GM23338 (cell line): ENCODE measurements at regions not wholly inside any gene's neighbourhood (a gene's known extent, or its start where the extent isn't known, plus 50 kb on each side); places are given as distances from the start of the nearest gene placed in this dataset.

Source experiments
- ATAC-seq: fragments of 200-7000 bp; cut with Tn5 transposase; 3 replicates; pipeline ENCODE4 v1.9.1; 2020
- DNase-seq: peaks from one replicate; pipeline ENCODE4 v3.0.0-alpha.2; 2015; ENCODE audit warnings: low spot score
- H2AFZ ChIP-seq: fragments of 200-600 bp; sonication (generic); 2 replicates; pipeline ENCODE4 v1.8.0; 2016; ENCODE audit warnings: antibody characterized with exemption, mild to moderate bottlenecking, moderate library complexity
- H3F3A ChIP-seq: fragments of 200-600 bp; sonication (generic); replicated peaks from 2 replicates; pipeline ENCODE4 v1.8.0; 2017; ENCODE audit warnings: antibody characterized with exemption, mixed run types, low read depth
- H3K27ac ChIP-seq: fragments of 200-600 bp; sonication (generic); 2 replicates; pipeline ENCODE4 v1.6.1; 2016; ENCODE audit warnings: low read depth
- H3K27me3 ChIP-seq: fragments of 200-600 bp; sonication (generic); 2 replicates; pipeline ENCODE4 v1.8.0; 2016; ENCODE audit warnings: mild to moderate bottlenecking, mixed run types, moderate library complexity; ENCODE audit not compliant: insufficient read depth
- H3K36me3 ChIP-seq: fragments of 200-600 bp; sonication (generic); 2 replicates; pipeline ENCODE4 v1.8.0; 2016; ENCODE audit warnings: mild to moderate bottlenecking; ENCODE audit not compliant: insufficient read depth
- H3K4me1 ChIP-seq: fragments of 200-600 bp; sonication (generic); 2 replicates; pipeline ENCODE4 v1.8.0; 2016; ENCODE audit warnings: mild to moderate bottlenecking, moderate library complexity; ENCODE audit not compliant: insufficient read depth
- H3K4me2 ChIP-seq: fragments of 200-600 bp; sonication (generic); 2 replicates; pipeline ENCODE4 v1.7.1; 2017; ENCODE audit warnings: mixed run types
- H3K4me3 ChIP-seq: fragments of 200-600 bp; sonication (generic); 2 replicates; pipeline ENCODE4 v1.6.1; 2016; ENCODE audit warnings: mixed run types
- H3K79me2 ChIP-seq: fragments of 200-600 bp; sonication (generic); replicated peaks from 2 replicates; pipeline ENCODE4 v1.8.0; 2017; ENCODE audit warnings: mild to moderate bottlenecking; ENCODE audit not compliant: insufficient read depth
- H3K9me2 ChIP-seq: fragments of 200-600 bp; sonication (generic); 2 replicates; pipeline ENCODE4 v1.8.0; 2017; ENCODE audit not compliant: insufficient read depth
- H4K20me1 ChIP-seq: fragments of 200-600 bp; sonication (generic); replicated peaks from 2 replicates; pipeline ENCODE4 v1.8.0; 2017; ENCODE audit warnings: mild to moderate bottlenecking; ENCODE audit not compliant: insufficient read depth
- H3K27ac Mint-ChIP-seq: 2 replicates; pipeline ENCODE4 v1.8.0; 2020; ENCODE audit warnings: inconsistent platforms, mild to moderate bottlenecking, moderate library complexity, mixed read lengths
- H3K27me3 Mint-ChIP-seq: 3 replicates; pipeline ENCODE4 v1.8.0; 2022; ENCODE audit warnings: low read depth, mild to moderate bottlenecking, moderate library complexity, mixed read lengths, inconsistent platforms; ENCODE audit not compliant: insufficient read depth, poor library complexity
- H3K36me3 Mint-ChIP-seq: 3 replicates; pipeline ENCODE4 v1.8.0; 2021; ENCODE audit warnings: low read depth, mild to moderate bottlenecking, inconsistent platforms, moderate library complexity, mixed read lengths
- H3K4me1 Mint-ChIP-seq: 3 replicates; pipeline ENCODE4 v1.8.0; 2020; ENCODE audit warnings: mild to moderate bottlenecking, inconsistent platforms, mixed read lengths
- H3K4me3 Mint-ChIP-seq: 3 replicates; pipeline ENCODE4 v1.8.0; 2021; ENCODE audit warnings: moderate library complexity, mild to moderate bottlenecking, inconsistent platforms, mixed read lengths
- H3K9me3 Mint-ChIP-seq: 3 replicates; pipeline ENCODE4 v1.8.0; 2020; ENCODE audit warnings: moderate library complexity, mild to moderate bottlenecking, inconsistent platforms, mixed read lengths
- CREB1 ChIP-seq: fragments of 250-450 bp; sonication (Bioruptor Pico); IDR thresholded peaks from 2 replicates; pipeline ENCODE4 v1.5.0; 2020; ENCODE audit warnings: low read depth, mild to moderate bottlenecking, moderate library complexity
- CTCF ChIP-seq, 2 experiments: fragments of 200-600 bp in 1 of 2; sonication (generic) in 1 of 2; conservative IDR thresholded peaks; 2 replicates each; pipeline versions ENCODE4 v1.5.1 to v1.6.1; 2016 to 2017; ENCODE audit warnings: antibody characterized with exemption in 2 of 2, low read depth in 2 of 2, mild to moderate bottlenecking in 2 of 2, moderate library complexity in 1 of 2
- ETS1 ChIP-seq: IDR thresholded peaks from 2 replicates; pipeline ENCODE4 v1.6.1; 2016; ENCODE audit warnings: antibody characterized with exemption
- EZH2 ChIP-seq: fragments of 200-600 bp; sonication (generic); IDR thresholded peaks from one replicate; pipeline ENCODE4 v1.8.0; 2017; ENCODE audit warnings: antibody characterized with exemption, mild to moderate bottlenecking, low read depth; ENCODE audit not compliant: unreplicated experiment
- EZH2phosphoT487 ChIP-seq: fragments of 200-600 bp; sonication (generic); IDR thresholded peaks from one replicate; pipeline ENCODE4 v1.8.1; 2018; ENCODE audit warnings: antibody characterized with exemption; ENCODE audit not compliant: unreplicated experiment
- JUNB ChIP-seq: IDR thresholded peaks from one replicate; pipeline ENCODE4 v1.6.1; 2016; ENCODE audit warnings: antibody characterized with exemption; ENCODE audit not compliant: unreplicated experiment
- NANOG ChIP-seq: IDR thresholded peaks from 2 replicates; pipeline ENCODE4 v1.6.1; 2016; ENCODE audit warnings: antibody characterized with exemption, borderline replicate concordance
- POLR2AphosphoS5 ChIP-seq: IDR thresholded peaks from 2 replicates; pipeline ENCODE4 v1.6.1; 2016; ENCODE audit warnings: antibody characterized with exemption, low read depth
- REST ChIP-seq: IDR thresholded peaks from one replicate; pipeline ENCODE4 v1.6.1; 2018; ENCODE audit warnings: antibody characterized with exemption; ENCODE audit not compliant: unreplicated experiment
- ZNF114 ChIP-seq: fragments of 250-450 bp; sonication (Bioruptor Pico); IDR thresholded peaks from 2 replicates; pipeline ENCODE4 v1.5.0; 2020; ENCODE audit warnings: mild to moderate bottlenecking, moderate library complexity
- ZNF331 ChIP-seq: fragments of 250-450 bp; sonication (Bioruptor Pico); IDR thresholded peaks from 2 replicates; pipeline ENCODE4 v1.5.0; 2020; ENCODE audit warnings: low read depth, mild to moderate bottlenecking, moderate library complexity
- ZNF462 ChIP-seq: fragments of 250-450 bp; sonication (Bioruptor Pico); IDR thresholded peaks from 2 replicates; pipeline ENCODE4 v1.5.0; 2020; ENCODE audit warnings: mild to moderate bottlenecking, moderate library complexity

GRCh38 chr5:153088538-153088937 is 401.9 kb upstream of the GRIA1 start (continued):
- no peak for TF ChIP-seq ZNF462
- no peak for TF ChIP-seq ZNF331 (CRISPR knock-in tag)
- no peak for TF ChIP-seq EZH2

- Histone ChIP-seq H3F3A (no peaks in the 10 kb centered on the region), H3K79me2 (no peaks in the 10 kb centered on the region), H4K20me1 (no peaks in the 10 kb centered on the region), H3K27ac (no peak overlapping the region), H3K36me3 (no peaks in the 10 kb centered on the region), H2AFZ (no peak overlapping the region), H3K9me2 (peaks cover 6% of the 10 kb centered on the region; the same call in 1 of the 2 replicates), H3K4me1 (no peaks in the 10 kb centered on the region), H3K4me3 (no peak overlapping the region), H3K4me2 (no peak overlapping the region), H3K27me3 (no peaks in the 10 kb centered on the region)
- Mint-ChIP-seq H3K27me3 (no peaks in the 10 kb centered on the region), H3K36me3 (no peaks in the 10 kb centered on the region), H3K9me3 (no peaks in the 10 kb centered on the region), H3K27ac (no peak overlapping the region), H3K4me1 (peaks cover 3% of the 10 kb centered on the region), H3K4me3 (no peak overlapping the region)
- DNase-seq (no peak), ATAC-seq (no peak)
- TF ChIP-seq NANOG (no peak), ZNF114 (no peak), ETS1 (no peak), JUNB (no peak), CREB1 (CRISPR knock-in tag) (no peak), CTCF (conservative IDR thresholded peaks at IDR 0.05; ENCODE audit: low read depth in 2 of 2) (no peak), ZNF331 (CRISPR knock-in tag) (no peak), REST (no peak), EZH2phosphoT487 (no peak), POLR2AphosphoS5 (no peak), EZH2 (no peak)
Measured at GRCh38 chr5:153094333-153094732, 396.1 kb upstream of the GRIA1 start.
